H9 (cell line): ENCODE measurements at regions not wholly inside any gene's neighbourhood (a gene's known extent, or its start where the extent isn't known, plus 50 kb on each side); places are given as distances from the start of the nearest gene placed in this dataset.

Source experiments
- DNase-seq: peaks from one replicate; pipeline ENCODE4 v3.0.0-alpha.2; 2017
- H2AFZ ChIP-seq: one replicate; pipeline ENCODE4 v1.6.1; 2013; ENCODE audit warnings: mild to moderate bottlenecking, low read length, control low read depth, moderate library complexity
- H2AK5ac ChIP-seq: 2 replicates; pipeline ENCODE4 v1.6.1; 2013; ENCODE audit warnings: low read length, control low read depth, mixed read lengths; ENCODE audit not compliant: insufficient read length
- H2BK120ac ChIP-seq: one replicate; pipeline ENCODE4 v1.6.1; 2013; ENCODE audit warnings: low read depth, mild to moderate bottlenecking, low read length, control low read depth, inconsistent platforms; ENCODE audit not compliant: poor library complexity, severe bottlenecking
- H2BK12ac ChIP-seq: 2 replicates; pipeline ENCODE4 v1.6.1; 2013; ENCODE audit warnings: low read length, control low read depth, mixed read lengths, low read depth; ENCODE audit not compliant: insufficient read length
- H2BK15ac ChIP-seq: 2 replicates; pipeline ENCODE4 v1.6.1; 2013; ENCODE audit warnings: low read depth, low read length, control low read depth
- H2BK20ac ChIP-seq: one replicate; pipeline ENCODE4 v1.6.1; 2013; ENCODE audit warnings: low read depth, mild to moderate bottlenecking, low read length, control low read depth, inconsistent platforms; ENCODE audit not compliant: poor library complexity, severe bottlenecking
- H2BK5ac ChIP-seq: 2 replicates; pipeline ENCODE4 v1.6.1; 2013; ENCODE audit warnings: low read length, control low read depth, mixed read lengths; ENCODE audit not compliant: insufficient read length
- H3K14ac ChIP-seq: 2 replicates; pipeline ENCODE4 v1.6.1; 2013; ENCODE audit warnings: low read length, control low read depth; ENCODE audit not compliant: insufficient read depth
- H3K18ac ChIP-seq: 2 replicates; pipeline ENCODE4 v1.6.1; 2013; ENCODE audit warnings: low read depth, mild to moderate bottlenecking, mixed read lengths, low read length, control low read depth; ENCODE audit not compliant: insufficient read length
- H3K23ac ChIP-seq: 2 replicates; pipeline ENCODE4 v1.6.1; 2013; ENCODE audit warnings: low read length, control low read depth, mixed read lengths, low read depth; ENCODE audit not compliant: insufficient read length
- H3K23me2 ChIP-seq: 2 replicates; pipeline ENCODE4 v1.6.1; 2013; ENCODE audit warnings: low read depth, mild to moderate bottlenecking, mixed read lengths, low read length, control low read depth; ENCODE audit not compliant: insufficient read length, poor library complexity, severe bottlenecking
- H3K27ac ChIP-seq: 2 replicates; pipeline ENCODE4 v1.5.1; 2013; ENCODE audit warnings: low read length, control low read depth, mixed read lengths, low read depth; ENCODE audit not compliant: insufficient read length
- H3K27me3 ChIP-seq: 2 replicates; pipeline ENCODE4 v1.6.1; 2013; ENCODE audit warnings: low read length, control low read depth, inconsistent platforms; ENCODE audit not compliant: insufficient read depth
- H3K4ac ChIP-seq: 2 replicates; pipeline ENCODE4 v1.6.1; 2013; ENCODE audit warnings: low read depth, mild to moderate bottlenecking, control low read depth, inconsistent platforms, low read length, moderate library complexity
- H3K4me1 ChIP-seq: 2 replicates; pipeline ENCODE4 v1.6.1; 2013; ENCODE audit warnings: low read length, control low read depth, inconsistent platforms; ENCODE audit not compliant: insufficient read depth
- H3K4me2 ChIP-seq: 2 replicates; pipeline ENCODE4 v1.6.1; 2013; ENCODE audit warnings: low read length, control low read depth, mixed read lengths; ENCODE audit not compliant: insufficient read length, insufficient read depth
- H3K56ac ChIP-seq: 2 replicates; pipeline ENCODE4 v1.6.1; 2013; ENCODE audit warnings: low read depth, mild to moderate bottlenecking, mixed read lengths, low read length, control low read depth; ENCODE audit not compliant: insufficient read length
- H3K79me1 ChIP-seq: 2 replicates; pipeline ENCODE4 v1.6.1; 2013; ENCODE audit warnings: low read depth, mild to moderate bottlenecking, moderate library complexity, low read length, control low read depth, inconsistent platforms; ENCODE audit not compliant: insufficient read depth, poor library complexity, severe bottlenecking
- H3K79me2 ChIP-seq: 2 replicates; pipeline ENCODE4 v1.6.1; 2013; ENCODE audit warnings: low read length, control low read depth, inconsistent platforms; ENCODE audit not compliant: insufficient read depth
- H3K9ac ChIP-seq: 2 replicates; pipeline ENCODE4 v1.6.1; 2013; ENCODE audit warnings: low read length, control low read depth, mixed read lengths; ENCODE audit not compliant: insufficient read length; ENCODE audit errors: extremely low read depth
- H3K9me3 ChIP-seq: one replicate; pipeline ENCODE4 v1.6.1; 2013; ENCODE audit warnings: low read depth, low read length, inconsistent platforms; ENCODE audit not compliant: control insufficient read depth
- H3T11ph ChIP-seq: one replicate; pipeline ENCODE4 v1.6.1; 2013; ENCODE audit warnings: mild to moderate bottlenecking, low read length, control low read depth, inconsistent platforms
- H4K20me1 ChIP-seq: one replicate; pipeline ENCODE4 v1.6.1; 2013; ENCODE audit not compliant: control insufficient read depth, insufficient read length, insufficient read depth
- H4K5ac ChIP-seq: 2 replicates; pipeline ENCODE4 v1.6.1; 2013; ENCODE audit warnings: low read depth, mild to moderate bottlenecking, mixed read lengths, low read length, control low read depth; ENCODE audit not compliant: insufficient read length
- H4K8ac ChIP-seq: replicated peaks from 2 replicates; pipeline ENCODE4 v1.6.1; 2013; ENCODE audit warnings: low read length, control low read depth, mixed read lengths, low read depth; ENCODE audit not compliant: insufficient read length
- H4K91ac ChIP-seq: 2 replicates; pipeline ENCODE4 v1.6.1; 2013; ENCODE audit warnings: low read depth, mild to moderate bottlenecking, moderate library complexity, mixed read lengths, low read length, control low read depth; ENCODE audit not compliant: insufficient read length
- H3K27ac Mint-ChIP-seq, 3 experiments: 2 replicates in 2 of 3; 3 replicates in 1 of 3; pipeline ENCODE4 v1.8.0; 2020 to 2021; ENCODE audit warnings: mixed read lengths in 3 of 3, mild to moderate bottlenecking in 1 of 3, moderate library complexity in 1 of 3
- H3K27me3 Mint-ChIP-seq: 2 replicates; pipeline ENCODE4 v1.8.0; 2021; ENCODE audit warnings: low read depth, mild to moderate bottlenecking, moderate library complexity, mixed read lengths
- H3K36me3 Mint-ChIP-seq, 3 experiments: 2 replicates in 2 of 3; 3 replicates in 1 of 3; pipeline ENCODE4 v1.8.0; 2020 to 2021; ENCODE audit warnings: low read depth in 3 of 3, mixed read lengths in 3 of 3; ENCODE audit not compliant: insufficient read depth in 1 of 3
- H3K4me1 Mint-ChIP-seq, 2 experiments: 2 replicates each; pipeline ENCODE4 v1.8.0; 2020; ENCODE audit warnings: mixed read lengths in 2 of 2
- H3K4me3 Mint-ChIP-seq, 2 experiments: 2 replicates in 1 of 2; 3 replicates in 1 of 2; pipeline ENCODE4 v1.8.0; 2020 to 2021; ENCODE audit warnings: mild to moderate bottlenecking in 2 of 2, mixed read lengths in 2 of 2, moderate library complexity in 1 of 2
- H3K9me3 Mint-ChIP-seq, 2 experiments: 2 replicates in 1 of 2; 3 replicates in 1 of 2; pipeline ENCODE4 v1.8.0; 2020; ENCODE audit warnings: mild to moderate bottlenecking in 2 of 2, mixed read lengths in 2 of 2, moderate library complexity in 1 of 2
- CTCF ChIP-seq: fragments of 200-600 bp; sonication (generic); conservative IDR thresholded peaks from 3 replicates; pipeline ENCODE4 v1.8.0; 2021; ENCODE audit warnings: antibody characterized with exemption, mild to moderate bottlenecking
- WGBS: extraction: QIAGEN DNeasy Blood & Tissue Kit; methylation state at CpG from one replicate; pipeline ENCODE4 v1.1.7; 2013; ENCODE audit warnings: missing lambda C conversion rate, low lambda C conversion rate, mixed read lengths; ENCODE audit not compliant: insufficient read length; ENCODE audit errors: extremely low coverage; 5-methylcytosine and 5-hydroxymethylcytosine counted together

DNA sequence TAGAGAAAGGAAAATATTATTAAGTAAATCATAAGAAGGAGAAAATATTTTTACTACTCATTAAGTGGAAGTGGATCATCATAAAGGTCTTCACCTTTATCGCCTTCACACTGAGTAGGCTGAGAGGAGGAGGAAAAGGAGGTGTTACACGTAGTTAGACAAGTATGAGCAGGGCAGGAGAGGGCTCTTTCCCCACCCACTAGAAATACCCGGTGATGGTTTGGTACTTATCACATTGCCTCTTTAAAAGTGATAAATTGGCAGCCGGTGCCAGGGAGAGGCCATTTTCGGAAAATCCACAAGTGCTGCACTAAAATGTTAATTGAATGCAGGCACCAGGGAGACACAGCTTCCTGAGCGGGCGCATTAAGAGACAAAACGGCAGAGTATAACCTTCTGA is 598.7 kb upstream of the SOX11 start:
- Histone ChIP-seq H3K4me1 (peaks cover 3% of the 10 kb centered on the region; the same call in 1 of the 2 replicates), H2AK5ac (no peak overlapping the region), H3K4me2 (no peak overlapping the region), H3K27ac (no peak overlapping the region), H2BK20ac (no peak overlapping the region), H3K56ac (no peak overlapping the region), H2BK15ac (no peak overlapping the region), H3K23me2 (no peaks in the 10 kb centered on the region), H3K18ac (no peak overlapping the region), H3K9me3 (no peaks in the 10 kb centered on the region), H2BK120ac (no peak overlapping the region), H3K27me3 (no peaks in the 10 kb centered on the region; the same call in 1 of the 2 replicates), H3K79me2 (no peaks in the 10 kb centered on the region), H2BK5ac (no peak overlapping the region), H3K79me1 (no peaks in the 10 kb centered on the region), H4K20me1 (no peaks in the 10 kb centered on the region), H3T11ph (no peak overlapping the region), H4K91ac (no peak overlapping the region), H2BK12ac (no peak overlapping the region), H3K14ac (no peak overlapping the region), H4K8ac (no peak overlapping the region), H2AFZ (no peak overlapping the region), H3K9ac (no peak overlapping the region), H4K5ac (no peak overlapping the region), H3K4ac (no peak overlapping the region), H3K23ac (no peak overlapping the region)
- Mint-ChIP-seq H3K4me3 (no peak overlapping the region; a peak in 1 of 5 replicates), H3K9me3 (no peaks in the 10 kb centered on the region), H3K27me3 (peaks cover 2% of the 10 kb centered on the region), H3K4me1 (peaks cover 2 to 6% of the 10 kb centered on the region in 2 experiments; a peak in 3 of 4 replicates), H3K36me3 (no peaks in the 10 kb centered on the region), H3K27ac (no peak overlapping the region)
- no CpG with 5 or more reads among the region's 8 CpGs for WGBS
- no peak for DNase-seq
- TF ChIP-seq CTCF = no peak
